GM13977 (cell line): ENCODE measurements at regions not wholly inside any gene's neighbourhood (a gene's known extent, or its start where the extent isn't known, plus 50 kb on each side); places are given as distances from the start of the nearest gene placed in this dataset.

ENCODE experiments used
- DNase-seq: peaks from one replicate; pipeline ENCODE4 v3.0.0; 2012; ENCODE audit warnings: low spot score
- in situ Hi-C: fragments of 300-500 bp; cut with MboI; formaldehyde crosslinking; loops from one replicate; pipeline ENCODE4 v1.12.0; 2022; ENCODE audit warnings: low sequenced_read_pairs, low pct_unique_long_range_greater_than_20kb, mixed read lengths, inconsistent platforms; ENCODE audit not compliant: unreplicated experiment
- TF ChIP-seq, protein P1 (sequence below): IDR thresholded peaks from 2 replicates; pipeline ENCODE4 v1.5.1; 2012; ENCODE audit warnings: mild to moderate bottlenecking, control low read depth; ENCODE audit not compliant: insufficient read depth; ENCODE audit errors: extremely low read depth, missing control alignments

- in situ Hi-C loops = no loop called here
- DNase-seq = no peak
- TF ChIP-seq, protein P1, sequence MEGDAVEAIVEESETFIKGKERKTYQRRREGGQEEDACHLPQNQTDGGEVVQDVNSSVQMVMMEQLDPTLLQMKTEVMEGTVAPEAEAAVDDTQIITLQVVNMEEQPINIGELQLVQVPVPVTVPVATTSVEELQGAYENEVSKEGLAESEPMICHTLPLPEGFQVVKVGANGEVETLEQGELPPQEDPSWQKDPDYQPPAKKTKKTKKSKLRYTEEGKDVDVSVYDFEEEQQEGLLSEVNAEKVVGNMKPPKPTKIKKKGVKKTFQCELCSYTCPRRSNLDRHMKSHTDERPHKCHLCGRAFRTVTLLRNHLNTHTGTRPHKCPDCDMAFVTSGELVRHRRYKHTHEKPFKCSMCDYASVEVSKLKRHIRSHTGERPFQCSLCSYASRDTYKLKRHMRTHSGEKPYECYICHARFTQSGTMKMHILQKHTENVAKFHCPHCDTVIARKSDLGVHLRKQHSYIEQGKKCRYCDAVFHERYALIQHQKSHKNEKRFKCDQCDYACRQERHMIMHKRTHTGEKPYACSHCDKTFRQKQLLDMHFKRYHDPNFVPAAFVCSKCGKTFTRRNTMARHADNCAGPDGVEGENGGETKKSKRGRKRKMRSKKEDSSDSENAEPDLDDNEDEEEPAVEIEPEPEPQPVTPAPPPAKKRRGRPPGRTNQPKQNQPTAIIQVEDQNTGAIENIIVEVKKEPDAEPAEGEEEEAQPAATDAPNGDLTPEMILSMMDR = peak; percentile 72
Observed at GRCh38 chr2:156892467-156893281, 364.8 kb upstream of the GALNT5 start.

- peak; percentile 3 for DNase-seq
- in situ Hi-C loops = no loop called here
- TF ChIP-seq, protein P1 = no peak
Observed at GRCh38 chr2:156896294-156896693, 361.2 kb upstream of the GALNT5 start.

GRCh38 chr2:156897548-156897947 lies 360.0 kb upstream of the GALNT5 start:
- DNase-seq = no peak
- in situ Hi-C loops = no loop called here
- TF ChIP-seq, protein P1 = no peak

DNA sequence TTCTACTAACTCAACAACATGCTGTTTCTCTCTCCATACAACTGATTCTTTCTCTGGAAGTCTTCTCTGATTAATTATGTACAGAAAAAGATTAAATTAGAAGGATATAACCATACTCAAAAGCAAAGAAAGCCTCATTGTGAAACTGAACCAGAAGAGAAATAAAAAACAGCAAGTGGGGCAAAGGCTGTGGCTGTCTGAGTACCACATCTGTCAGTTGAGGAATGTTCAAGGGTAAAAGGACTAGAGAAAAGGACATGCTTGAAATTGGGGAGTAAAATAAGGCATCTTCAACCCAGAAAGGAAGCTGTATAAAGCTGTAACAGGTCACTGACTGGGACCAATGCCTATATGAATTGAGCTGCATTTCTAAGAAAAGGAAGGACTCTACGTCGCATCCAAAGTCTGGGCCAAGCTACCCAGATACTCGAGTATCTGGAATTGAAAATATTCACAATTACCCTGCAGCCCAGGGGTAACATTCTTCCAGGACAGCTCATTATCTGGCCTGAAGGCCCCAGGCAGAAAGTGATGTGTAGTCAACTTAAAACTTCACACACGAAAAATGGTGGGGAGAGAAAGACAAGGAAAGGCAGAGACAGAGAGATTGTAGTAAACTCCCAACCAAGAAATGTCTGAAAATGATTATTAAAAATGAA lies 356.0 kb upstream of the GALNT5 start:
- in situ Hi-C loops = no loop called here
- no peak for DNase-seq
- TF ChIP-seq, protein P1 = no peak

DNA sequence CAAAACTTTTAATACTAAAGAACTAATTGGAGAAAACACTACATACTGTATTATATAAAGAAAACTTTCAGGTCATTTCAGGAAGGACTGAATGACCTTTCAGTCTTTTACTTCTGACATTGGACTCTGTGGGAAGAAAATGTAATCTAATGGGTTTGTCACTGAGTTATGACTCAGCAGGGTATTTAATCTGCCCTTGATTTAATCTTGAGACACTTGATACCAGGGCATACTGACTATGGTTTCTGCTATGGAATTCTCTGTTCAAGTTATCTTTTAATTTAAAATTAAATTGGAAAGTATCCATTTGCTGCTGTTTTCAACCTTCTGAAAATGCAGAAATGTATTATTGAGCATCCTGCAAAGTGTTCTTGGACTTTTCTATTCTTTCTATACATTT lies 354.2 kb upstream of the GALNT5 start:
- no peak for DNase-seq
- TF ChIP-seq, protein P1 = no peak
- in situ Hi-C loops = no loop called here

- in situ Hi-C loops = no loop called here
- DNase-seq = no peak
- TF ChIP-seq, protein P1 = no peak
Observed at GRCh38 chr2:156907806-156908205, 349.7 kb upstream of the GALNT5 start.
